ENCODE measurements at regions not wholly inside any gene's neighbourhood (a gene's known extent, or its start where the extent isn't known, plus 50 kb on each side); places are given as distances from the start of the nearest gene placed in this dataset.
"Not testable (repeated sequence)": the region's sequence is repeated elsewhere in the genome, so short reads cannot be mapped to it uniquely, and the experiment has no call there.

DNA sequence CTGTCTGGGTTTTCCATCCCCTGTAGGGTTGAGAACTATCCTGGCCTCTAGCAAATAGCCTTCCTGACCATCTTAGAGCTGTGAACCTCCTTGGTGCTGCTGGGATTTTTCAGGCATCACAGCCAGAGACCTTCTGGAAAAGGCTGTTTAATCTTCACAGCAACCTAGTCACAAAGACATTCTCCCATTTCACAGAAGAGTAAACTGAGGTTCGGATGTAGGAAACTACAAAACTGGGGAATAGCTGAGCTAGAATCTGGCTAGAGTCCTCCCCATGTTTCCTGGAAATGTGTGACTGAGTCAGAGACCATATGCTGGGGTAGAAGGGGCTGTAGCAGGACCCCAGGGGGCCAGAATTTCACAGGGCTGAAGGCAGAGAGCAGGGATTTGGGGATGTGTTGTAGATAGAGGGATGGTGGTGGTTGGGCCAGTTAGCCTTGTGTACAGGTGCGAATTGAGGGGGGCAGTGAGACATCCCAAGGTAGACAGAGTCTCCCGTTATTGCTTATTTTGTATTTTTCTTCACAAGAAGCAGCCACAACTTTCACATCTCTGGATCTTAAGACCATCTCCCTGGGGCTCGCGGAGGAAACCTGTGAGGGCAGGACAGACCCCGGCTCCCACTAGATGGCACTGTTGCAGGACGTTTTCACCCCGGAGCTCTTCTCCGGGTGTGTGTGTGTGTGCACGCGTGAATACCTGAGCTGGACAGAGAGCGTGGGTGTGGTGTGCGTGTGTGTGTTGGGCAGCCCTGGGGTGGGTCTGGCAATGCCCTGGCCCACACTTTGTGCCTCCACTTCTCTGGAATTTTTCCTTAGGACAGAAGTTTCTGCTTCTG, 66.9 kb upstream of the PRR23C start:
- in situ Hi-C loops (cut with HindIII; ENCODE audit: low pct_ligation_motif_present, low pct_unique_long_range_greater_than_20kb, low sequenced_read_pairs) = loop anchor here (25.0 kb wide), 1 partner anchor 201 kb away; no protein-coding TSS in a partner anchor
- peak; percentile 69 for DNase-seq

DNA sequence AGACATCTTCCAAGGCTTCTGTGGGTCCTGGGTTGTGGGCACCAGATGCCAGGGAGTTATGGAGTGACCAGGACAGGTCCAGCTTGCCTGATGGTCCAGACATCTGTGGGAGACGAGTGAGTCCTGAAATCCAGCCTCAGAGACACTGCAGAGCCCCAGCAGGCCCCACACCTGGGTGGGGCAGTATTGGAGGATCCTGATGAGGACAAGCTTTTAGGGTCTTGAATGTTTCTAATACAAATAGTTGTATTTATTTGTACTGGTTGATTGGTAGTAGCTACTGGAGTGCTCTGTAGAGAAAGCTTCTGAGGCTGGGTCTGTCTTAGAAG, 67.5 kb upstream of the PRR23C start:
- DNase-seq = no peak
- in situ Hi-C loops (cut with HindIII; ENCODE audit: low pct_ligation_motif_present, low pct_unique_long_range_greater_than_20kb, low sequenced_read_pairs) = loop anchor here (25.0 kb wide), 1 partner anchor 200 kb away; no protein-coding TSS in a partner anchor

DNA sequence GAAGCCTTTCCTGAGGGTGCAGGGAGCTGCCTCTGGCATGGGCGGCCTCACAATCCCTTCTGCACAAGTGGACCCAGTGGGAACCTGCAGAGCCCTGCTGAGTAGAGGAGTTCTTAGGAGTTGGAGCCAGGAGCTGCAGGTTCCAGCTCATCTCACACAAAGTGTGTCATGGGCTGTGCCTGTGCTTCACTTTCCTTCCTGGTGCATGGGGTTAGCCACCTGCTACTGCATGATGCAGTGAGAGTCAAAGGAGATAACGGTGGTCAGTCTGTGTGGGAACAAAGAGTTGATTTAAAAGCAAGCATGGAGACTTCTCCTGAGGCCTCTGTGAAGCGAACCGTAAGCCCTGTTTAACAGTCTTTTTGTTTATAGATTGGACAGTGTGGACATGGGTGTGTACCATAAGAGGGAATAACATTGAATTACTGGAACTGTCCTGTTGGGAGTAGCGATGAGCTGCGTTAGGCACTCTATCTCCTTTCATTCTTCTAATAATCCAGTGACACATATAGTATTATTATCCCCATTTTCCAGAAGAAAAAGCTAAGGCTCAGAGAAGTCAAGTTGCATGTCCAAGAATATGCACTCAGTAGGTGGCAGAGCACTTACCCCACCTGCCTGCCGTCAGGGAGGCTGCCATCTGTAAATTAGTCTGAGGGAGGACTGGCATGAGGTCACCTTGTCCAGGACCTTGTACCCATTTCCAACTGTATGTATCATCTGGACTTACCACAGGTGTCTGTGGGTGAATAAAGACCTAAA, 68.7 kb upstream of the PRR23C start:
- DNase-seq = peak; percentile 11
- in situ Hi-C loops (cut with HindIII; ENCODE audit: low pct_ligation_motif_present, low pct_unique_long_range_greater_than_20kb, low sequenced_read_pairs) = loop anchor here (25.0 kb wide), 1 partner anchor 199 kb away; no protein-coding TSS in a partner anchor

DNA sequence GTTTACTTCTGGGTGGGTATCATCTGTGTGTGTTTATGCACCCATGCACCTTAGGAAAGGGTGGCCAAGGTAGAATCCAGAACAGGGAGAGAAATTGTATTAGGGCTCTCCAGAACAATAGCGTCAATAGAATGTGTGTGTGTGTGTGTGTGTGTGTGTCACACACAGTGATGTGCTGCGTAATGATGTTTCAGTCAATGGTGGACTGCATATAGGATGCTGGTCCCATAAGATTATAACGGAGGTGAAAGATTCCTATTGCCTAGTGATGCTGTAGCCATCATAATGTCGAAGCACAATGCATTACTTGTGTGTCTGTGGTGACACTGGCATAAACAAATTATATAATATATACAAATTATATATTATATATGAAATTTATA, 69.3 kb upstream of the PRR23C start:
- DNase-seq = no peak
- in situ Hi-C loops (cut with HindIII; ENCODE audit: low pct_ligation_motif_present, low pct_unique_long_range_greater_than_20kb, low sequenced_read_pairs) = loop anchor here (25.0 kb wide), 1 partner anchor 198 kb away; no protein-coding TSS in a partner anchor

DNA sequence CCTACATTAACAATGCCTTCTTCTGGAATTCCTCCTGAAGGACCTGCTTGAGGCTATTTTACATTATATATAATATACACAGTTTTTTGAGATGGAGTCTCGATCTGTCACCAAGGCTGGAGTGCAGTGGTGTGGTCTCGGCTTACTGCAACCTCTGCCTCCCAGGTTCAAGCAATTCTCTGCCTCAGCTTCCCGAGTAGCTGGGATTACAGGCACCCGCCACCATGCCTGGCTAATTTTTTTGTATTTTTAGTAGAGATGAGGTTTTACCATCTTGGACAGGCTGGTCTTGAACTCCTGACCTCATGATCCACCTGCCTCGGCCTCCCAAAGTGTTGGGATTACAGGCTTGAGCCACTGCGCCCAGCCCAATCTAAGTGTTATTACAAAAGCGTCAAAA, 71.9 kb upstream of the PRR23C start:
- in situ Hi-C loops (cut with HindIII; ENCODE audit: low pct_ligation_motif_present, low pct_unique_long_range_greater_than_20kb, low sequenced_read_pairs) = loop anchor here (25.0 kb wide), 1 partner anchor 196 kb away; no protein-coding TSS in a partner anchor
- DNase-seq = not testable (repeated sequence)

DNA sequence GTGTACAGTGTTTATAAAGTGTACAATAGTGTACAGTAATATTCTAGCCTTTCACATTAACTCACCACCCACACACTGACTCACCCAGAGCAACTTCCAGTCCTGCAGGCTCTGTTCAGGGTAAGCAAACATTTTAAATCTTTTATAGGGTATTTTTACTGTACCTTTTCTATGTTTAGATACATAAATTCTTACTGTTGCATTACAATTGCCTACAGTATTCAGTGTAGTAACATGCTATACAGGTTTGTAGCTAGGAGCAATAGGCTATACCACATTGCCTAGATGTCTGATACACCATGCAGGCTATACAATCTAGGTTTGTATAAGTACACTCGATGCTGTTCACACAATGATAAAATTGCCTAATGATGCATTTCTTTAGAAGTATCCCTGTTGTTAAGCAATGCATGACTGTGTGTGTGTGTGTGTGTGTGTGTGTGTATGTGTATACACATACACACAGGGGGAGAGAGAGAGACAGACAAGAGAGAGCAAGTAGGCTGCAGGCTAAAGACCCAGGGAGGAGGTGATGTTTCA, 72.5 kb upstream of the PRR23C start:
- DNase-seq = no peak
- in situ Hi-C loops (cut with HindIII; ENCODE audit: low pct_ligation_motif_present, low pct_unique_long_range_greater_than_20kb, low sequenced_read_pairs) = loop anchor here (25.0 kb wide), 1 partner anchor 195 kb away; no protein-coding TSS in a partner anchor

DNA sequence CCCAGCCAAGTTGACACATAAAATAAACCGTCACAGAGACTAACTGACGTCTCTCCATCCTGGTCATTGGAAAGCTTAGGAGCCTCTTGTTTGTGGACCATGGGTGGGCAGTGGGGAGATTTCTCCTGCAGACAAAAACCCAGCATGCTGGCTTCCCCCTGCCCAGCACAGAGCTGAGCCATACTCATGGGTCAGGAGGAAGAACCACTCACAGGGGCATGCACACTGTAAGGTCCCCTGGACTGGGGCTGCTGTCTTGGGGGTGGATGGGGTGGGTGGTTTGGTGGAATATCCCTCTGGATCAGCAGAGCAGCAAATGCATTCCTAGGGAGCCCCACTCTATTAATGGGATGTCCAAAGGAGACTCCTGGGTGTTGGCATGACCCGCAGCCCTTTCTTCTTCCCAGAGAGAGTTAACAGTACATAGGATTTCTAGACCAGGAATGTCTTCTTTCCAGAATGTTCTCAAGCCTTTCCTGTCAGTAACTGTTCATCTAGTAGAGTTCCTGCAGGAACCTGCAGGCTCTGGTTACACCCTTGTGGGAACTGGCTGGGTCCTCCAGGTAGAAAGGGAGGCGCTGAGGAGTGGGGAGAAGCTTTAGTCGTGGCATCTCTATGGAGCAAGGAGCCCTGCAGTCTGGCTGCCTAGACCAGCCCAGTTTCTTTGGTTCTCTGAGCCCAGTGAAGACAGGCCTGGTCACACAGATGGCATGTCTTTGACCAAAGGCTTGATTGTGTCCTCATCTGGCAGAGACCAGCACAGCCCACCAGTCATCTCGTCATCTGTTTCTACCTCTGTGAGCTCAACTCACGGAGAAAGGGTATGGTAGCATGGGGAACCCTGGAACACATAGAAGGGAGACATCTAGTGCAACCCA, 73.4 kb upstream of the PRR23C start:
- no peak for DNase-seq
- in situ Hi-C loops (cut with HindIII; ENCODE audit: low pct_ligation_motif_present, low pct_unique_long_range_greater_than_20kb, low sequenced_read_pairs) = loop anchor here (25.0 kb wide), 1 partner anchor 194 kb away; no protein-coding TSS in a partner anchor

DNA sequence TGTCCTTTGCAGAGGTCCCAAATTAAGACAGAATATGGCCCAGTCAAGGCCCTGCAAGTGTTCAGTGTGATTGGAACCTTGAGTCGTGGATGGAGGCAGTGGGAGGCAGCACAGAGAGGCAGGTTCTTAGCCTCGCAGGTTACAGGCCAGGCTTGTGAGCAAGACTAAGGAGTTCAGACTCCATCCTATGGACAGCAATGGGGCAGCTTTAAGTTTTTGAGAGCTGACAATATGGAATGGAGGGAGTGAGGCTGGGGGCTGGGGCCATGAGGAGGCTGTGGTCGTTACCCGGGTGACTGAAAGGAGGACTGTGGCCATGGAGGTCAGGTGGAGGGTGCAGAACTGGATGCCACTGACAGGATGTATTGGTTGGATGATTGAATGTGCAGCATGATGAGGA, 74.1 kb upstream of the PRR23C start:
- no peak for DNase-seq
- in situ Hi-C loops (cut with HindIII; ENCODE audit: low pct_ligation_motif_present, low pct_unique_long_range_greater_than_20kb, low sequenced_read_pairs) = loop anchor here (25.0 kb wide), 1 partner anchor 193 kb away; no protein-coding TSS in a partner anchor

DNA sequence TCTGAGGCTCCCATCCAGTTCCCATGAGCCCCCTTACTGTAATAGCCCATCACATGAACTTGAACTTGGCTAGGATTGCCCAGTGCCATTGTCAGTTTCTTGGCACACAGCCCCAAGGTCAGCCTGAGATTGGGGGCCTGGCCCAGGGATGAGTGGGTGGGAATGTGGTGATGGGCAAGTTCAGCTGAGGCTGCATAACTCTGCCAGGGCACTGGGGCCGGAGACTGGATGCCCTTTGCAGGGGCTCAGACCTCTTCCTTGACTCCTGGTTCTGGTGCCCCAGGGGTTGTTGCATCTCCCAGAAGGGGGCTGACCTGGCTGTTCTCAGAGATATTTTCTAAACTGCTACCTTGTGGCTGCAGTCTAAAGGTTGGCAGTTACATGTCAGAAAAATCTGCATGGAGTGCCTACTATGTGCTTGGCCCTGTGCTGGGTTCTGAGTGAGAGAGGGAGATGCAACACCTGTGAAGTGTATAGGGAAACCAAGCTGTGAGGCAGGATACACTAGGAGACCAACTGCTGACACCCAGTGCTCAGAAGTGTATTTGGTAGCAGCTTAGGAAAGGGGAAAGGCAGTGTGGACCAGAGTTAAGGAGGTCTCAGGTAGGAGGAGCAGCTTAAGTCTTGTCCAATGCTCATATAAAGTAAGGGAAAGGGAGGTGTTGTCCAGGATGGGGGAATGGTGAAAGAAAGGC, 74.8 kb upstream of the PRR23C start:
- in situ Hi-C loops (cut with HindIII; ENCODE audit: low pct_ligation_motif_present, low pct_unique_long_range_greater_than_20kb, low sequenced_read_pairs) = loop anchor here (25.0 kb wide), 1 partner anchor 193 kb away; no protein-coding TSS in a partner anchor
- DNase-seq = no peak

DNA sequence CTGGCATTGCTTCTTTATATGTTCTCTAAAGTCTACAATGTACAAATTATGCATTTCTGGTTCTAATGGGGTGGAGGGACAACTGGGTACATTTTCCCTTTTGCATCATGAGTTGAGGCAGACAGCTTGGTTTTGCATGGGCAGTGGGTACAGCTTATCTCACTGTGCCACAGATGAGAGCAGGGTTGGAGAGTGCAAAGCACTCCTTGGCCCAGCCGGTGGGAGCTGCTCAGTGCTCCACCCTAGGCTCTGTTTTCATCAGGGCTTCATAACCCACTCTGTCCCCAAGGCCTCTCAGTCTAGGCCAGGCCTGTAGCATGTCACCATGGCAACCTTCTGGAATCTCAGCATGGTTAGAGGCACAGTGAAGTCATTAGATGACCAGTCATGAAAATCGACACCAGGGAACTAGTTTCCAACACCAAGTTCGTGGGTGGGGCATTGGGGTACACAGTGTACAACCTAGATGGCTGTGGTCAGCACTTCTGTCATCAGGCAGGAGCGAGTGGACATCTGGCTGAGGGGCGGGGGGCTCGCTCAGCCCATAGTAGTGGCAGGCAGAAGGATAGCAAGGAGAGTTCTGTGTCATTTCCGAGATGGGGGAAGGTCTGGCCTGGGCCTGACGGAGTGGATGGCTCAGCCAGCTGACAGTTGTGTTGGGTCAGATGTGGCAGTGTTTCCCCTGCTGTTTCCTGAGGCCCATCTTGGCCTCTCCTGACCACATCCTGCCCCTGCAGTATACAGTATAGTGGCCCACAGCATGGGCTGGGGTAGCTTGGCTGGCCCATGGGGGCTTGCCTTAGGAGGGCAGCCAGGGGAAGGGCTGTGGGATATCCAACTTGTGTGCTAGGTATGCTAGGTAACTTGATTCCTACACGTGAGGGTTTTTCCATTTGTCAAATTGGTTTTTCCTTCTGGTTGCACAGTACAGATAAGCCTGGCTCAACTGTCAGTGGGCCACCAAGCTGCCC, 75.7 kb upstream of the PRR23C start:
- DNase-seq = peak; percentile 6
- in situ Hi-C loops (cut with HindIII; ENCODE audit: low pct_ligation_motif_present, low pct_unique_long_range_greater_than_20kb, low sequenced_read_pairs) = loop anchor here (25.0 kb wide), 1 partner anchor 192 kb away; no protein-coding TSS in a partner anchor

DNA sequence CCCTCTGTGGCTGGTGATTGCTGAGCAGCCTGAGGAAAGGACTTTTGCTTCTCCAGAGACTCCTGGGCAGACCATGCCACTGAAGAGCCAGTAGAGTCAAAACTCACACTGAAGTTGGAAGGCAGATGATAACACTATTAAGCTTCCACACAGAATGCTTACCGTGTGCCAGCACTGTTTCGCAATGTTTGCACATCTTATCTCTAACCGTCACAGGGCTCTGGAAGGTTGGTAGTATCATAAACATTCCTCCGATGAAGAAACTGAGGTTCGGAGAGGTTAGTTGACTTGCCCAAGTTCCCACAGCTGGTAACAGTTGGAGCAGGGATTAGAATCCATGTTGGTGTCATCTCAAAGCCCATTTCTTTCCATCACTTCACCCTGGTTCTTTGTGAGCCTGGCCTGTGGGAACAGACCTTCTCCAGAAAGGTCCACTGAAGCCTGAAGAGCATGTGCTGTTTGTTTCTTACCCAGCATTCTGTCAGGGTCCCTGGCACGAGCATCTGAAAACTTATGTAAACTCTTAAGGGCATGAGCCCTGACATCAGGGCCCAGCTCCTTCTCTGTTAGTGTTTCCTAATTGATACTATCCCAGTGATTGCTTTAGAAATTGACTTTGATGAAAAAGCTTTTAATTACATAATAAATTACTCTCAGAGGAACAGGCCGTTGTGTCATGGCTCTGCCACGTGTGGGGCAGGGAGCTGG, 77.0 kb upstream of the PRR23C start:
- DNase-seq = no peak
- in situ Hi-C loops (cut with HindIII; ENCODE audit: low pct_ligation_motif_present, low pct_unique_long_range_greater_than_20kb, low sequenced_read_pairs) = loop anchor here (25.0 kb wide), 1 partner anchor 191 kb away; no protein-coding TSS in a partner anchor

DNA sequence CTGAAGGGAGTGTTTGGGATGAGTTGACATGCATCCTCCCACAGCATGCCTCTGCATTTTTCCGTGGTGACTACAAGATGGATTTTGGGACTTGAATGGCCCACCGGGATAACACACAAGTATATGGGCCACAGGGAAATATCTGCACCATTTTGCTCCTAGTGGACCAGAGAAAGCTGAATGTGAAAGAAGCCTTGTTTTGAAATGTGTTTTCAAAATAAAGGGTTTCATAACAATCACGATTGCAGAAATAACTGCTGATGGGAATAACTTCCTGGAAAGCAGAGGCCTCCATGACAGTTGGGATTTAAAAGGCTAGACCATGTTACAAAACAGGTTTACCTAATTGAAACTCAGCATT, 77.5 kb upstream of the PRR23C start:
- DNase-seq = no peak
- in situ Hi-C loops (cut with HindIII; ENCODE audit: low pct_ligation_motif_present, low pct_unique_long_range_greater_than_20kb, low sequenced_read_pairs) = loop anchor here (25.0 kb wide), 1 partner anchor 190 kb away; no protein-coding TSS in a partner anchor

DNA sequence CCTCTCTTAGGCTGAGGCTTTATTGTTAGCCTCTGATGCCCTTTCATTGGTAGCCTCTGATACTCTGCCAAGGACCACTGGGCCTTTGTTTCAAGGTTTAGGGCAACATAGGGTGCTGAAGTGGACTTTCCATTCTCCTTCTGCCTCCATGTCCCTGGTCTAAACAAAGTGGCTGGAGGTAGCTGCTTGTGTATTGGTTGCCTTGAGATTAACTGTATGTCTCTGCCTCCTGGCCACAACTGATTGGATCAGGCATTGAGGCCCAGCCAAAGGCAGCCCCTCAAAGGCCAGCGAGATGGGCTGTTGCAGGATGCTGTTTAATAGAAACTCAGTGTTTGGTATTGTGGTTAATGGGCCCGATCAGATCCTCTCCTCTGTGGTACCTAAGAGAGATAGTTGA, 77.9 kb upstream of the PRR23C start:
- in situ Hi-C loops (cut with HindIII; ENCODE audit: low pct_ligation_motif_present, low pct_unique_long_range_greater_than_20kb, low sequenced_read_pairs) = loop anchor here (25.0 kb wide), 1 partner anchor 190 kb away; no protein-coding TSS in a partner anchor
- DNase-seq = no peak

DNA sequence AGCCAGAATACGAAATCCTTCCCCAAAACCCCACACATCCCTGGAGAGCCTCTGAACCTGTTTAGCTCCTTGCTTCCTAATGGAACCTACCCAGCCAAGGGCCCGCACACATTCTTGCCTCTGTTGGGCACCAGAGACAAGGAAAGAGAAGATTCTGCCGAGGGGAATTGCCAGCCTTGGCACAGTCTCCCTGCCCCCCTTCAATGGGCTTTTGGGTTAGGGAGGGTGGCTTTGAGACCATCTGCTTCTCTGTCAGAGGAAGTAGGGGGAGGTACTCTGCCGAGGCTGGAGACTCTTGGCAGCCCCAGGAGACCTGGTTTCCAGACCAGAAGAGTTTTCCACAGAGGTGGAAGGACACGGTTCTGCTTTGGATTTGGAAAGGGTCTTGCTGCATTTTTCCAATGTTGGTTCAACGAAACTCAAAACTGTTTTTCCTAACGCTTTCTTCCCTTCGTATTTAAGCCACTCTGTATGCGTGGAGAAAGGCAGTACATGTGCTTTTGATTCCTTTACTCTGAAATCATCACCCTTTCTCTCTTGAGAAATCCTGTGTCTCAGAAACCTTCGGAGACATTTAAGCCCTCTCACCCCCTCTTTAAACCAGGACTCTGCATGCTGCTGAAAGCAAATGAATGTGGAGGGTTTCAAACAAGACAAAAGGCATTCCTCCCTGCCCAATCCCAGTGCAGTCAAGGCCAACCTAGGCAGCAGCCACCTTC, 78.8 kb upstream of the PRR23C start:
- in situ Hi-C loops (cut with HindIII; ENCODE audit: low pct_ligation_motif_present, low pct_unique_long_range_greater_than_20kb, low sequenced_read_pairs) = loop anchor here (25.0 kb wide), 1 partner anchor 189 kb away; no protein-coding TSS in a partner anchor
- DNase-seq = no peak

DNA sequence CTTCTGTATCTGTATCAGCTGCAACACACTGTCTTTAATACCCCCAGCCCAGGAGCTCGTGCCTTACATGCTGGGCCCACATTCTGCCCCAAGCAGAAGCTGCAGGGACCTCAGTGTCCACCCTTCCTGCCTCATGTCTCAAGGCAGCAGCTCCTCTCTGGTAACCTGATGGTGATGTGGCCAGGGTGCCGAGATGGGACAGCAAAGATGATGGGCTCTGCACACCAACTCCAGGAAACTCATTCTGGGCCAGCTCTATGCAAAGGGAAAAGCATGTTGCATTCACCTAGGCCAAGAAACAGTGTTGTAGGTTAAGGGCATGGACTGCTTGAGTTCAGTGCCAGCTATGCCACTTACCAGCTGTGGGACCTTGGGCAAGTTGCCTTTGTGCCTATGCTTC, 79.5 kb upstream of the PRR23C start:
- DNase-seq = no peak
- in situ Hi-C loops (cut with HindIII; ENCODE audit: low pct_ligation_motif_present, low pct_unique_long_range_greater_than_20kb, low sequenced_read_pairs) = loop anchor here (25.0 kb wide), 1 partner anchor 188 kb away; no protein-coding TSS in a partner anchor

All from ACHN (cell line).